SIG-M5 (cell line): ENCODE measurements at regions not wholly inside any gene's neighbourhood (a gene's known extent, or its start where the extent isn't known, plus 50 kb on each side); places are given as distances from the start of the nearest gene placed in this dataset.
A peak's percentile ranks its signal among the peaks of the same experiment; 100 is the strongest.

Source experiments
- DNase-seq: peaks from one replicate; lab custom pipeline; 2025; lab: John Stamatoyannopoulos, UW

DNA sequence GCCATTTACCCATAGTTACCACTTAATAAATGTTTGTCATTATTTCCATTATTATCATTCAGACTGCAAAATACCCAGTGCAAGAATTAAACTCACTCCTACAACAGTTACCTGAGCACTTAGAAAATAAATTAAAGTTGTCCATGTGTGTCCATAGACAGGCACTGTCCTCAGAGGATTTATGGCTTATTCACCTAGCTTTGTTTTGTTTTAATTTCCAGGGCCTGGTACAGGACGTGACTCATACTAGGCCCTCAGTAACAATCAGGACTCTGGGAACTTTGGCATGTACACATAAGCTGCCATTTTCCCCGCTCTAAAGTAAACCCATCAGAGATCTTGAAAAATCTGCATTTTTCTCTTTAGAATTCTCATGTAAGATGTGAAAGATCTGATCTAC lies 458.5 kb upstream of the ARRDC4 start:
- DNase-seq = no peak

DNA sequence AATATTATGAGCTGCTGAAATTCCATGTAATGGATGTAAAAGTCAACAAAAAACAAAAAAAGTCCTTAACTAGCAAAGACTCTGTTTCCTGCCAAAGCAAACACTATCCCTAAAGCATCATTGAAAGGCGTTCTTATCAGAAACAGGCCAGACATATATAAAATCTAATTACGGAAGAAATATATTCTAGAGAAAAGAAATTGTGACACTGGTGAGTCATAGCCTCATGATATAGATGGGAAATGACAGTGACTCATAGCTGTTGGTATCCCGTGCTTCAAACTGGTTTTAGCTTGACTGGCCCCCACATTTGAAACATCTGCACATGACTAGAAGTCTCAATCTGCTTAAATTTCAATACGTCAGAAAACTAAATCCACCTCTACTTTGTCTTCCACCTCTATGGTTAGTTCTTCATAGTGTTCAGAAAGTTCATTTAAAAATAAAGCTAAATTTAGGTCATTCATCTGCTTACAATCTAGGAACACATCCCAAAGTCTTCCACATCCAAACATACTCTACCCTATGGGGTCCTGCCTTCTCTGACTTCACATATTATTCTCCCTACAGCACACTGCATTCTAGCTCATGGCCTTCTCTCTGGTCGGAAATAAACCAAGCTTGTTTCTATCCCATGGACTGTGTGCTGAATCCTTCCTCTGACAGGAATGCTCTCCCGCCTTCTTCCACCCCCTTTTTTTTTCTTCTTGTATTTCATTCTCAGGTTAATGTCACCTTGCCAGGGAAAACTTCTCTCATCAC lies 456.3 kb upstream of the ARRDC4 start:
- peak; percentile 62 for DNase-seq

DNA sequence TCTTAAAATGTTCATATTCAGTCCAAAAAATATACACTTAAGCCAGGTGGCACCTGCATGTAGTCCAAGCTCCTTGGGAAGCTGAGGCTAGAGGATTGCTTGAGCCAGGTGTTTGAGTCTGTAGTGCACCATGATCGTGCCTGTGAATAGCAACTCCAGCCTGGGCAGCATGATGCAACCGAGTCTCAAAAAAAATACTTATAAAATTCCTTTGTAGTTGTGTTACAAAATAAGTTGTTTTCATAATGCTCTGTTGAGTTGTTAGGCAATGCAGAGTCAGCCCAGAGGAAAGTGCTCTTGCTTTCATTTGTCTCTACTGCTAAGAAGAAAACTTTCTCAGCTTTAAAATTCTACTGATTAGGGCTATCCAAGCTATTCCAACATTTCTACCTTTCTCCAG lies 442.8 kb upstream of the ARRDC4 start:
- peak; percentile 1 for DNase-seq

DNA sequence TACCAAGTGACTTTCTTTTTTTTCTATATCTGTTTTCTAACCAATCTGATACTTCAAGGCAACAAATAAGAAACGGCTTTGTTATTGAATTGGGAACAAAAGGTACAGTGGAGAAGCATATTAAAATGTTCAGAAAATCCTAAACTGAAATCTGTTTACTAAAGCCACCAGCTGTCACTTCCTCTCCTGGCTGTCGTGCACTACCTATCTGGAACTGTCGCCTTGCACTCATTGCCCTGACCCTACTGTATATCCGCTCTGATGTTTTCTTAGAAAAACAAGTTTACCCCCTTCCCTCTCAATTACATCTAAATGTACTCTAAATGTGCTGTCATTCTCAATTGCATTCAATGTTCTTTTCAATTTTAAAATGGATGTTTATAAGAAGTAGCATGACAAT lies 439.8 kb upstream of the ARRDC4 start:
- no peak for DNase-seq

DNA sequence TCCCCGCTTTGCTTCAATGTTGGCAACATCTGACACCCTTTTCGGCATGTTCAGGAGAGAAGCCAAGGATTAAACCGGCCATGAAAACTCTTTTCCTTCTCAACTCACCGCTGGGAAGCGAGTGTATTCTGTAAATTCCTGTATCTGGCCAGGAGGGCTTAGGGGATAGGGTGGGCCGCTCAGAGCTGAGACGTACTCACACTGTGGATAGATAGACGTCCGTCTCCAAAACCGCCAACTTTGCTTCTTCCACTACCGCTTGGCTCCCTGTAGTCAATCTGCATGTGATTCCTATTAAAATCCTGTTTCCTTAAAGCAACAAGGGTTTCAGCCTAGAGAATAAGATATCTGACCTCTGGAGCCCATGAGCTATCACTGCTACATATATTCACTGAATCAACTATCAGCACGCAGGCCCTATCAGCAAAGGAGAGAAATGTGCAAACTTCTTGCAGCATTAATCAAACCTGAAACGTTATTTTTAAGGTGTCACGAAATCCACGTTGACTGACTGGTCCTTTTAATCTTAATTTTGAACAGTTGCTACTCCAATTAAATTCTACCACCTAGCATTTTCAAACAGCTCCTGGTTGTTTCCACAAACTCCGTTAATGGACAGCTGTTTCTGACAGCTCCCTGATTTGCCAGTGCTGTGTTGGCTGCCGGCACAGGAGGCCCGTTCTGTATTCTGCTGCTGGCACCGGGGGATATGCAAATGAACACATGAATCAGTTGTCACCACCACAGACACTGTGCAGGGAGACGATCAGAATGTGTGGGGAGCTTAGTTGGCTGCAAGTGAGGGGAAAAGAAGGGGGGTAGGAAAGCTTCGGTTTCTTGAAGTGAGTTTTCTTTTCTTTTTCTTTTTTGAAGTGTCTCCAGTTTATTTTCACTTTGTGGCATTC lies 438.9 kb upstream of the ARRDC4 start:
- no peak for DNase-seq

DNA sequence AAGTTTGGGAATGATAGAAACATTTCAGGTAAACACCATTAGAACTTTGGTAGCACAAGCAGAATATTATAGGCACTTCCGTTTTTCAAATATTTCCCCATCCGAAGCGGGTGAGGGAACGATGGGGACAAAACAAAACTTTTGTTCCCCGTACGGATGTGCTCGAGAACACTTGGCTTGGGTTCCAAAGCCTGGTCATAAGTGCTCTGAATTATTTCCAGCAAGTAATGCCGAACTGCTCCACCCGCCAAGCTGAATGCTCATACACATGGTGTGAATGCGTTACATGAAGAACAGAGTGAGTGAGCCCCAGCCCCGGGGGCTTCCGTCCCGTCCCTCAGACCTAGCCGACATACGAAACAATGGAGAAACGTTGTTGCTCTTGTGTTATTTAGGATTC lies 438.2 kb upstream of the ARRDC4 start:
- no peak for DNase-seq

DNA sequence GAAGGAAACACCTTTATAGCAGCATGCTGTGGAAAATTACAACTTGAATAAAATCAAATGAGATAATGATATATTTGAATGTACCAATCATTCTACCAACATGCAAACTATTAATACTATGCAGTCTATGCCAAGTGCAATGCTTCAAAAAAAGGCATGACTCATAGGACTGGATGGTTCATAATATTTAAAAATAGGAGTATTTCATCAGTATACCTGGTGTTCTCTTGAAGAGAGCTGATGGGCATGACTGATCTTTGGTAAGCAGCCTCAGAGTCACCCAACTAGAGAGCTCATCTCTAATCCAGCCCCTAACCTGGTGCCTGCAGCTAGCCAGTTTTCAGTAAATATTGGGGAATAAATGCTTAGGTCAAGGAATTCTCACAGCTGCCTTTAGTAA lies 434.7 kb upstream of the ARRDC4 start:
- no peak for DNase-seq

DNA sequence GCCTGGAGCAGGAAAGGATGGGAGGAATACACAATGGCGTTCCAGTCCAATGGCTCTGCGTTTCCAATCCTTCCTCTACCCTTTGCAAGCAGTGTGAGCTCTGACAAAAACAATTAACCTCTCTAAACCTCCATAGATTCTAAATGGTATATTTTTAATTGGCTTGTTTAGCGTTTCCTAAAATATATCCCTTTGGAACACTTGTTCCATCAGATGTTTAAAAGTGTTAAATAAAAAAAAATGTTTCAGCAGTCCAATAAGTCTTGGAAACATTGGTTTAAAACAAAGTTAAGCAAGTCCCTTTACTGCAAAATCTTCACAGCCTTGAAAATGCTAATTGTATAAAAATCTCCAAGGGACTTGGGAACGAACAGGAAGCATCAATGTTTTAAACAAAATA lies 432.3 kb upstream of the ARRDC4 start:
- no peak for DNase-seq

DNA sequence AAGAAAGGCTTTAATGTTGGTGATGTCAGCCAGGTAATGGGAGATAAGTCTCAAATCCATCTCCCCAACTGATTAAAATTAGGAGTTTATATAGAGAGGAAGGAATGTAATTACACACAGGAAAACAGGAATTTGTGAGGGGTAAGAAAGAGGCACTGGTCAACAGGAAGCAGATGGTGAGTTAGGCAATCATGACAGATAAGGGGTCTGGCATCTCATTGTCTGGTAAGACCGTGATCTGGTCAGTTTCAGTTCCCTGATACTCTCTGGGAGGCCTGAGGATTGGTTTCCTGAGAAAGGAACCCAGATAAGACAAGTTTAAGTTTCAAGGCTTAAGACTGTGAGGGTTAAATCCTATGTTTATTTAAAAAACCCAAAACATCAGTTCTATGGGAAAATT lies 414.7 kb upstream of the ARRDC4 start:
- DNase-seq = peak; percentile 17

DNA sequence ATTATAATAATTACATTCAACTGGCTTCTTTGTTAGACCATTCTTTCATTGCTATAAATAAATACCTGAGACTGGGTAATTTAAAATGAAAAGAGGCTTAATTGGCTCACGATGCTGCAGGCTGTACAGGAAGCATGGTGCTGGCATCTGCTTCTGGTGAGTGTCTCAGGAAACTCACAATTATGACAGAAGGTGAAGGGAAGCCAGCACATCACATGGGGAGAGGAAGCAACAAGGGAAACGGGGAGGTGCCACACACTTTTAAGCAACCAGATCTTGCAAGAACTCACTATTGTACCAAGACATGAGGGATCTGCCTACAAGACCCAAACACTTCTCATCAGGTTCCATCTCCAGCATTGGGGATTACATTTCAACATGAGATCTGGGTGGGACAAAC lies 413.1 kb upstream of the ARRDC4 start:
- DNase-seq = no peak

DNA sequence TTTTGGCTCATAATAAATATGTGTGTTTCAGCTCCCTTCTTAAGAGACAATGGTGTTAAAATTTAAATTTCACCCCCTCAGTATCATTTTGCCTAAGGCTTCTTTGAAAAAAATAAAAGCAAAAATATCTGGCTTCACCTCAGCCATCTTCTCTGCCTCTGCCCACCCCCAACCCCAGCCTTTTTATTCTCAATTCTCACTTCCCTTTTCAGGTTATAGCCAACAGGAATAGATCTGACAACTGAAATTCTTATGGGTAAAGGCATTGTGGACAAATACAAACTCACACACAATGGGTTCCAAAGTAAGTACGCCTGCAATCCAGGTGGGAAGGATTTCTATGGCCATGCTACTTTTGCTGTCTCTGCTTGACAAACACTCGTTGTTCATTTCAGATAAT lies 399.0 kb upstream of the ARRDC4 start:
- DNase-seq = no peak

DNA sequence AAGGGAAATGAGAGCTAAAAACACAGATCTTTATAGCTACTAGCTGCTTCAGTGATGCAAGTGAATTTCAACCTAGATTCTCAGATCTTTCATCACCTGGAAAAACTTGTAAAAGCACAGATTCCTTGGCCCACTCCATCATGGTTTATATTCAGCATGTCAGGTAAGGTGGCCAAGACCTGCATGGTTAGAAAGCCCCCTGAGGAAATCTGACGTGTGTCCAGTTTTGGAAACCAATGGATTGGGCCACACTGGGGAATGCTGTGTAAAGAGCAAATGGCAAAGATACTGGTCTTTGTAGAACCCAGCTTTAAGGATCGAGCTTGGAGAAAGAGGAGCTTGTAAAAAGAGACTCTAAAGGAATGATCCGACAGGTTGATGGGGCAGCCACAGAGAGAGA lies 397.0 kb upstream of the ARRDC4 start:
- DNase-seq = no peak

DNA sequence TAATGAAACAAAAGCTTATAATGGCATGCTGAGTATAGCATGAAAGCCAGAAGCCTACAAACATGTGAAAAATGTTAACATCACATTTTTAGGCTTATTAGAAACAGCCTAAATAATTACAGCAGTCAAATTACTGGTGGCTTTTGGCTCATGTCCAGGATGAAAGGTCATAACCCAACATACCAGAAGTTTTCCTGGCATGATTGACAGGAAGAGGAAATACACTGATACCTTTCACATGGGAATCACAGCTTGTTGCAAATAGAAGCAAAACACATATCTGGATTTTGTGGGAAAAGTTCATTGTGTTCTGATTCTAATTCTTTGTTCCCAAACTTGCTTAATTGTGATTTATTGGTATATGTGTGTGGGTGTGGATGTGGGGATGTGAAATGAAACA lies 393.5 kb upstream of the ARRDC4 start:
- no peak for DNase-seq

DNA sequence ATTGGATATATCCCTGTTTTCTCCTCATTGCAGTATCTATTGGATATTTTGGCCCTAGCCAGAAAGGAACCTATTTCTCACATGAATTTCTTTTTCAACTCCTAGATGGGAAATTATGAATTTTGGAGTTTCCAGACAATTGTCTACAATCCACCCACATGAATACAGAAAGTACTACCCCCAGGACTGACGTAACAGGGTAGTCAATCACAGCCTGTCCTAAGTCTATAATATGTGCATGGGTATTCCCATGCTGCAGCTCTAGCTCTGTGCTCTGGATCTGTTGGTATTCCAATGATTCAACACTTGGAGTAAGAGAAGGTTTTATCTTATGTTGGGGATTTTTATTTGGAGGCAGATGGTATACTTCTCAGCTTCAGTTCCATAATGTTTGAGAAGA lies 393.1 kb upstream of the ARRDC4 start:
- DNase-seq = no peak

DNA sequence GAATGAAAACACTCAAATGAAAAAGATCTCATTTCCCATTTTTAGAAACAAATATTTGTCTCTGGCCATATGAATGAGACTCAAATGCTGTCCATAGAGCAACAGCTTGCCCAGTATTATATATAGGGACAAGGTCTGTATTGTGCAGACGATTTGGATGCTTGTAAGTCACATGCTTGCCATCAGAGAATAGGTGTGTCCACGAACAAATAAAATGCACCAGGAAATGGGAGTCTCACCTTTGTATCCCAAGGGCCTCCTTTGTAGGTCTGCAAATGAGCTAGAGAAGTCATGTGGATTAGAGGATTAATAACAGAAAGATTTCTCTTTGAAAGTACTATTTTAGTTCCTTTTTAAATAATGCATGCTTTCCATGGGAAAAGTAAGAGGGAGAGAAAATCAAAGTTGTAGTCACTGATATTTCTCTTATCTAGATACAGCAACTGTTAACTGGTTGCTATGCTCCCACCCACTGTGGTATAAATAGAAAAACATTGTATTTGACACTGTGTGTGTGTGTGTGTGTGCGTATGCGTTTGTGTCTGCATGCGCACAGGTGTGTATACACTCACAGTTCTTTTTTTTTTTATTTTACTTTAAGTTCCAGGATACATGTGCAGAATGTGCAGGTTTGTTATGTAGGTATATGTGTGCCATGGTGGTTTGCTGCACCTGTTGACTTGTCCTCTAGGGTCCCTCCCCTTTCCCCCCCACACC lies 383.4 kb upstream of the ARRDC4 start:
- DNase-seq = no peak

DNA sequence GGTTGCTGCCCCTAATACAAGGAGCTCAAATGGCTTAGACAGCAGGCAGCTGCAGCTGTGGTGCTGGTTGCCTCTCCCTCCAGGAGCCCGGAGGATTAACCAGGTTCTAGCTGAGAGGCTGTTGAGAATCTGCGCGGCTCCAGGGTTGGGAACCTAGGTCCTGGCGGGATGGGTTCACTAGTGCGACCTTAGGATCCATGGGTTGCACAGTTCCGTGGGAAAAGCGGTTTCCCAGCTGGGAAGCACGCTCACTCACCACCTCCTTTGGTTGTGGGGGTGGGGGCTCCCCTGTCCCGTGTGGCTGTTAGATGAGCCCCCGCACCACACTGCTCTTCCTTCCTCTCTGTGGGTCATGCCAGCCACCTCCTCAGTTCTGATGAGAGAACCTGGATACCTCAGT lies 375.1 kb upstream of the ARRDC4 start:
- no peak for DNase-seq

DNA sequence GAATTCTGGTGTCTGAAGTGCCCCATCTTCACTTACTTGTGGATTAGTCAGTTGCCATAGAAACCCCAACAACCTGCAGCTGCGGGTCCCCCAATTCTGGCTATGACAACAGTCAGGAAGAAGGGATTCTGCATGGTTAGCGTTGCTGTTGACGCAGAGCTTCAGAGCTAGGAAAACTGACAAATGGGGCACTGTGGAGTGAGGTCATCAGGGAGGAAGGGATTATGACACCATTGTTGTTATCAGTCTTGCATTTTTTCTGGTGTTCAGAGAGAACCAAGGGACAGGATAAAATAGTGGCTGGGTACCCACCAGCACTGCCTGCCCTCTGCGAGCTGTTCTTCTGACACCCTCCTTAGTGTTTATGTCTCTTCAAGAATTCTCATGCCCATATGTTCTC lies 367.7 kb upstream of the ARRDC4 start:
- DNase-seq = no peak

DNA sequence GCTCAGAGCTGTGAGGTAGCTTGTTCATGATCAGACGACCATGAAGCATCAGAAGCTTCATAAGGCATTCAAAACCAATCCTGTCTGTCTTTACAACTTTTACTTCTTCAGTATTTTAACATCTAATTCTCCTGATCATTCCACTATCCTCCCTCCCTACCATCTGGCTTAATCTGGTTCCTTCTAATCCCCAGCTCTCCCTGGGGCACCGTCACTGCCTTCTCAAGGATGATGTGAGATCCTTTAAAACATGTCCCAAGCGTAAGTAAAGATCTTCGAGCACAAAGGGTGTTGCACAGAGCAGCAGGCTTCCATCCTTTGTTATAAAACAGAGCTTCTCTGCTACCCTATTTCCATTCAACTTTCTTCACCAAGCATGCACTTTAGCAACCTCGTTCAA lies 362.7 kb upstream of the ARRDC4 start:
- no peak for DNase-seq

DNA sequence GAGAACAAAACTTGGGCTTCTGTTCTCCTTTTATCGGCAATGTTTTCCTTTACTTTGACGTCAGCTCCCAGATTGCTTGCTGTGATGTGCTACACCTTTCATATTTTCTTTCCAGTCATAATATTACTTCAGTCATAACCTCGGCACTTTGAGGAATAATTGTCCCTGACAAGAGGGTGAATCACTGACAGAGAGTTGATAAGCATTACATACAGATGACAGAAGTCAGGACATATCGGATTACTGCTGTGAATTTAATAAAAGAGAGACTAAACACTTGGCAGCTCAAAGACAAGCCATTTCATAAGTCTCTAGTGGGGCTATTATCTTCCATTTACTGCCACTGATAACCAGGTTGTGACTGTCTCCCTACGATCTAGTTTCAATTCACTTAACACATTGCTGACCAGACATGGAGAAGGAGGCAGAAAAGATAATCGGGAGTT lies 362.1 kb upstream of the ARRDC4 start:
- no peak for DNase-seq

DNA sequence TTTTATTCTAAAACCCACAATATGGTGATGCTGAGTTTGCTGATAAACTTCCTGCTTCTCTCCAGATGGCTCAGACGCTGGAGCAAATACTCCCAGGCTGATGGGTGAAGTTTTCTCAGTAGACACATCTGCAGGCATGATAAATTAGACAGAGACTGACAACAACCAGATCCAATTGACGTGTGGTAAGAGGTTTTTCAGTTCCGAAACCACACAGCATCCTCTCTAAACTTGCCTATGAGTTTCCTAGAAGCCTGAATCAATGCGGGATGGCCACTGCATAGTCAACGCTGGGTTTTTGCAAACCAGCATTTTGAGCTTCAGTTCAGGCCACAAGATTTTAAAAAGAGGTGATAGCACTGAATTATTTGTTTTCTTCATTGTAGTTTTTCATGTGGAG lies 360.3 kb upstream of the ARRDC4 start:
- DNase-seq = no peak

DNA sequence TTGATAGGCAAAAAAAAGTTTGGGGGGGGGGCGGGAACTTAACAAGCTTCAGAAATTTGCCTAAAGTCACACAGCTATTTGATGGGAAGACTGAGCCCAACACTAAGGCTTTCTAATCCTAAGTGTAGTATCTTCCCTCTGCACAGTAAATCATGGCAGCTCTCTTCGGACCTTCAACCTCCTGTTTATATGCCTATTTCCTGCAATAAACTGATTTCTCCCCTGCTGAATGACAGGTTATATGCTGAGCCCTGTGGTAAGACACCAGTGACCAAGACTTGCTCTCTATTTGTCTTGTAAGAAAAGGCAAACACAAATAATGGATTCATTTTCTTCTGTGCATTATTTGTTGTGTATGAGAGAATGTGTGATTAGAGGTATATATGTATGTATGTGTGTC lies 355.8 kb upstream of the ARRDC4 start:
- DNase-seq = no peak

DNA sequence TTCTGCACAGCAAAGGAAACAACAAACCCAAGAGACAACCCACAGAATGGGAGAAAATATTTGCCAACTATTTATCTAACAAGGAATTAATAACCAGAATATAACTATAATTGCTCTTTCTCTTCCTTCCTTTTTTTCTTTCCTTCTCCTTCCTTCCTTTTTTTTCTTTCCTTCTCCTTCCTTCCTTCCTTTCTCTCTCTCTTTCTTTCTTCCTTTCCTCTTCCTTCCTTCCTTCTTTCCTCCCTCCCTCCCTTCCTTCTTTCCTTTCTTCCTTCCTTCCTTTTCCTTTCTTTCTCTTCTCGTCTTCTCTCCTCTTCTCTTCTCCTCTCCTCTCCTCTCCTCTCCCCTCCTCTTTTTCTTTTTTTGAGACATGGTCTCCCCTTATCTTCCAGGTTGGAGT lies 345.4 kb upstream of the ARRDC4 start:
- no peak for DNase-seq
